ENCODE measurements at regions not wholly inside any gene's neighbourhood (a gene's known extent, or its start where the extent isn't known, plus 50 kb on each side); places are given as distances from the start of the nearest gene placed in this dataset.

- H3K27me3 ChIP-seq (ENCODE audit: insufficient read depth) = no peaks in the 10 kb centered on the region
- Mint-ChIP-seq H3K36me3 (ENCODE audit: low read depth) (no peaks in the 10 kb centered on the region), H3K27me3 (ENCODE audit: insufficient read depth, low read depth, poor library complexity) (no peaks in the 10 kb centered on the region), H3K4me1 (no peaks in the 10 kb centered on the region), H3K27ac (no peak overlapping the region), H3K9me3 (no peaks in the 10 kb centered on the region), H3K4me3 (no peak overlapping the region)
- no peaks in the 10 kb centered on the region for H3K4me1 ChIP-seq (ENCODE audit: insufficient read depth)
- H2AFZ ChIP-seq = no peak overlapping the region
- no peaks in the 10 kb centered on the region for H3K9me2 ChIP-seq (ENCODE audit: insufficient read depth)
- H3K4me2 ChIP-seq = no peak overlapping the region
- H3K27ac ChIP-seq (ENCODE audit: low read depth) = no peak overlapping the region
- no peaks in the 10 kb centered on the region for H3K36me3 ChIP-seq (ENCODE audit: insufficient read depth)
- no peaks in the 10 kb centered on the region for H3K79me2 ChIP-seq (replicated peaks; ENCODE audit: insufficient read depth)
- ATAC-seq (no peak), DNase-seq (ENCODE audit: low spot score) (no peak)
- H4K20me1 ChIP-seq (replicated peaks; ENCODE audit: insufficient read depth) = no peaks in the 10 kb centered on the region
- TF ChIP-seq, protein P1, sequence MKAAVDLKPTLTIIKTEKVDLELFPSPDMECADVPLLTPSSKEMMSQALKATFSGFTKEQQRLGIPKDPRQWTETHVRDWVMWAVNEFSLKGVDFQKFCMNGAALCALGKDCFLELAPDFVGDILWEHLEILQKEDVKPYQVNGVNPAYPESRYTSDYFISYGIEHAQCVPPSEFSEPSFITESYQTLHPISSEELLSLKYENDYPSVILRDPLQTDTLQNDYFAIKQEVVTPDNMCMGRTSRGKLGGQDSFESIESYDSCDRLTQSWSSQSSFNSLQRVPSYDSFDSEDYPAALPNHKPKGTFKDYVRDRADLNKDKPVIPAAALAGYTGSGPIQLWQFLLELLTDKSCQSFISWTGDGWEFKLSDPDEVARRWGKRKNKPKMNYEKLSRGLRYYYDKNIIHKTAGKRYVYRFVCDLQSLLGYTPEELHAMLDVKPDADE (IDR thresholded peaks at IDR 0.05) = no peak
- TF ChIP-seq ZNF331 (CRISPR knock-in tag; IDR thresholded peaks at IDR 0.05; ENCODE audit: low read depth) (no peak), EZH2phosphoT487 (IDR thresholded peaks at IDR 0.05; ENCODE audit: unreplicated experiment) (no peak), ZNF462 (CRISPR knock-in tag; IDR thresholded peaks at IDR 0.05) (no peak), JUNB (IDR thresholded peaks at IDR 0.05; ENCODE audit: unreplicated experiment) (no peak), CTCF (conservative IDR thresholded peaks at IDR 0.05; ENCODE audit: low read depth in 2 of 2) (no peak), NANOG (IDR thresholded peaks at IDR 0.05; ENCODE audit: borderline replicate concordance) (no peak), CREB1 (CRISPR knock-in tag; IDR thresholded peaks at IDR 0.05; ENCODE audit: low read depth) (no peak), POLR2AphosphoS5 (IDR thresholded peaks at IDR 0.05; ENCODE audit: low read depth) (no peak), STAT1 (IDR thresholded peaks at IDR 0.05; ENCODE audit: unreplicated experiment) (no peak)
- H3K4me3 ChIP-seq = no peak overlapping the region
- no peaks in the 10 kb centered on the region for H3F3A ChIP-seq (replicated peaks; ENCODE audit: low read depth)
Observed at GRCh38 chr3:117844676-117845075, 1135.1 kb downstream of the TUSC7 start.

Measured in GM23338 (cell line).